ENCODE measurements at regions not wholly inside any gene's neighbourhood (a gene's known extent, or its start where the extent isn't known, plus 50 kb on each side); places are given as distances from the start of the nearest gene placed in this dataset.

GRCh38 chr18:76149284-76149683, 345.8 kb downstream of the ZNF516 start:
- Histone ChIP-seq H3K27ac (ENCODE audit: low read depth in 1 of 2, low read length in 2 of 2) (no peak overlapping the region), H3K27me3 (ENCODE audit: control insufficient read depth in 1 of 2, insufficient read depth in 2 of 2, low read length in 2 of 2) (no peaks in the 10 kb centered on the region), H3K36me3 (ENCODE audit: insufficient read depth, low read length) (no peaks in the 10 kb centered on the region), H3K4me3 (ENCODE audit: low read length) (no peak overlapping the region), H3K4me1 (ENCODE audit: insufficient read depth, low read length) (no peaks in the 10 kb centered on the region), H3K9me3 (ENCODE audit: control insufficient read depth in 1 of 2, insufficient read depth in 1 of 2, low read length in 2 of 2) (peaks cover 0 to 20% of the 10 kb centered on the region in 2 experiments)
- ATAC-seq (ENCODE audit: poor library complexity) (no peak), DNase-seq (no peak)
- no peaks in the 10 kb centered on the region for H3K9me3 Mint-ChIP-seq
- ChIA-PET POLR2A (no interaction called here), CTCF (no interaction called here)
- H3K4me1 Mint-ChIP-seq (ENCODE audit: low read depth), result no peaks in the 10 kb centered on the region
- no peaks in the 10 kb centered on the region for H3K36me3 Mint-ChIP-seq (ENCODE audit: low read depth)
- no peak overlapping the region for H3K4me3 Mint-ChIP-seq
- no peak overlapping the region for H3K27ac Mint-ChIP-seq
- TF ChIP-seq CTCF (IDR thresholded peaks at IDR 0.05), result no peak
- H3K27me3 Mint-ChIP-seq, result no peaks in the 10 kb centered on the region
- intact Hi-C loops (cut with DNase I, micrococcal nuclease), result no loop called here

- no peaks in the 10 kb centered on the region for H3K9me3 Mint-ChIP-seq
- H3K27me3 ChIP-seq (ENCODE audit: control insufficient read depth in 1 of 2, insufficient read depth in 2 of 2, low read length in 2 of 2), result no peaks in the 10 kb centered on the region
- no peak overlapping the region for H3K4me3 ChIP-seq (ENCODE audit: low read length)
- CTCF ChIA-PET, result no interaction called here
- no peak overlapping the region for H3K4me3 Mint-ChIP-seq
- H3K36me3 ChIP-seq (ENCODE audit: insufficient read depth, low read length), result no peaks in the 10 kb centered on the region
- H3K27me3 Mint-ChIP-seq, result no peaks in the 10 kb centered on the region
- H3K27ac ChIP-seq (ENCODE audit: low read depth in 1 of 2, low read length in 2 of 2), result no peak overlapping the region
- DNase-seq (no peak), ATAC-seq (ENCODE audit: poor library complexity) (no peak)
- TF ChIP-seq CTCF (IDR thresholded peaks at IDR 0.05), result no peak
- H3K4me1 ChIP-seq (ENCODE audit: insufficient read depth, low read length), result no peaks in the 10 kb centered on the region
- H3K9me3 ChIP-seq (ENCODE audit: control insufficient read depth in 1 of 2, insufficient read depth in 1 of 2, low read length in 2 of 2), result peaks cover 0 to 11% of the 10 kb centered on the region in 2 experiments
- no peaks in the 10 kb centered on the region for H3K4me1 Mint-ChIP-seq (ENCODE audit: low read depth)
- intact Hi-C loops (cut with DNase I, micrococcal nuclease), result no loop called here
- no peaks in the 10 kb centered on the region for H3K36me3 Mint-ChIP-seq (ENCODE audit: low read depth)
- no peak overlapping the region for H3K27ac Mint-ChIP-seq
- POLR2A ChIA-PET, result no interaction called here
Measured at GRCh38 chr18:76145521-76146376, 349.3 kb downstream of the ZNF516 start.

GRCh38 chr18:76144844-76145243, 350.2 kb downstream of the ZNF516 start:
- H3K27me3 ChIP-seq (ENCODE audit: control insufficient read depth in 1 of 2, insufficient read depth in 2 of 2, low read length in 2 of 2), result no peaks in the 10 kb centered on the region
- Mint-ChIP-seq H3K4me1 (ENCODE audit: low read depth) (no peaks in the 10 kb centered on the region), H3K27ac (no peak overlapping the region), H3K9me3 (no peaks in the 10 kb centered on the region), H3K27me3 (no peaks in the 10 kb centered on the region), H3K4me3 (no peak overlapping the region), H3K36me3 (ENCODE audit: low read depth) (no peaks in the 10 kb centered on the region)
- ChIA-PET CTCF (no interaction called here), POLR2A (no interaction called here)
- H3K4me3 ChIP-seq (ENCODE audit: low read length), result no peak overlapping the region
- H3K4me1 ChIP-seq (ENCODE audit: insufficient read depth, low read length), result no peaks in the 10 kb centered on the region
- no peak for DNase-seq
- ATAC-seq (ENCODE audit: poor library complexity), result no peak
- H3K27ac ChIP-seq (ENCODE audit: low read depth in 1 of 2, low read length in 2 of 2), result no peak overlapping the region
- TF ChIP-seq CTCF (IDR thresholded peaks at IDR 0.05), result no peak
- no peaks in the 10 kb centered on the region for H3K36me3 ChIP-seq (ENCODE audit: insufficient read depth, low read length)
- peaks cover 0 to 10% of the 10 kb centered on the region in 2 experiments for H3K9me3 ChIP-seq (ENCODE audit: control insufficient read depth in 1 of 2, insufficient read depth in 1 of 2, low read length in 2 of 2)
- intact Hi-C loops (cut with DNase I, micrococcal nuclease), result no loop called here
